Colonic mucosa (tissue), 4 donors: ENCODE measurements at regions not wholly inside any gene's neighbourhood (a gene's known extent, or its start where the extent isn't known, plus 50 kb on each side); places are given as distances from the start of the nearest gene placed in this dataset.

ENCODE experiments used
- DNase-seq: peaks from one replicate; pipeline ENCODE4 v3.0.0-alpha.2; 2020
- H3K27ac ChIP-seq: fragments of 200-600 bp; one replicate; pipeline ENCODE4 v1.8.0; 2021
- H3K27me3 ChIP-seq: fragments of 200-600 bp; one replicate; pipeline ENCODE4 v1.8.0; 2021
- H3K36me3 ChIP-seq: fragments of 200-600 bp; one replicate; pipeline ENCODE4 v1.8.0; 2021
- H3K4me1 ChIP-seq: fragments of 200-600 bp; one replicate; pipeline ENCODE4 v1.8.0; 2021; ENCODE audit warnings: mild to moderate bottlenecking
- H3K4me3 ChIP-seq: fragments of 200-600 bp; one replicate; pipeline ENCODE4 v1.8.0; 2021
- H3K9ac ChIP-seq, 2 donors: one replicate each; pipeline ENCODE4 v1.7.0; 2013; ENCODE audit warnings: control low read depth in 2 of 2, low read depth in 2 of 2, low read length in 2 of 2
- H3K9me3 ChIP-seq: fragments of 200-600 bp; one replicate; pipeline ENCODE4 v1.8.0; 2021
- intact Hi-C: fragments of 100-400 bp; cut with DNase I; formaldehyde crosslinking; loops from one replicate; pipeline ENCODE4 v1.14.1; 2022
- TF ChIP-seq, protein P1 (sequence below): fragments of 200-600 bp; IDR thresholded peaks from one replicate; pipeline ENCODE4 v1.8.0; 2022; ENCODE audit warnings: antibody characterized with exemption, mild to moderate bottlenecking
- donor health status: healthy.
- donor health status: DM: no; HTN: no; CAD: no.
- donor health status: DM: no; HTN: no; CAD: no.

DNA sequence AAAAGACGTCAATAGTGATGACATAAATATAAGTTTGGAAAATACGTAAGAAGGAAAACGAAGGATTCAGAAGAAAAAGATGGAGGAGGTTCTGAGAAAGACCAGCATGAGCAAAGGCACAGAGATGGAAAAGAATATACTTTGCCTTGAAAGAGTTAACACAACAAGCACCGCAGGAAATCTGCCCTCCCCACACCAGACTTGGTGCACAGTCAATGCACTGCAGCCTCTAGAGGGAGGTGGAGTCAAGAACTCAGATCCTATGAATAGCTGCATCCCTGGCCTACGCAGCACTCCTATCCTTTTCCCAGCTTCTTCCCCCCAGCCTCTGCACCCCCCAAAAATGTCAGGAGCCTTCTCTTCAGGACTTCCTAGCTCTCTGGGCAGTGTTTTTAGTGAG lies 1370.6 kb upstream of the LRRTM3 start:
- no peak overlapping the region for H3K27ac ChIP-seq
- intact Hi-C loops, result no loop called here
- H3K4me3 ChIP-seq, result no peak overlapping the region
- no peaks in the 10 kb centered on the region for H3K27me3 ChIP-seq
- TF ChIP-seq, protein P1, sequence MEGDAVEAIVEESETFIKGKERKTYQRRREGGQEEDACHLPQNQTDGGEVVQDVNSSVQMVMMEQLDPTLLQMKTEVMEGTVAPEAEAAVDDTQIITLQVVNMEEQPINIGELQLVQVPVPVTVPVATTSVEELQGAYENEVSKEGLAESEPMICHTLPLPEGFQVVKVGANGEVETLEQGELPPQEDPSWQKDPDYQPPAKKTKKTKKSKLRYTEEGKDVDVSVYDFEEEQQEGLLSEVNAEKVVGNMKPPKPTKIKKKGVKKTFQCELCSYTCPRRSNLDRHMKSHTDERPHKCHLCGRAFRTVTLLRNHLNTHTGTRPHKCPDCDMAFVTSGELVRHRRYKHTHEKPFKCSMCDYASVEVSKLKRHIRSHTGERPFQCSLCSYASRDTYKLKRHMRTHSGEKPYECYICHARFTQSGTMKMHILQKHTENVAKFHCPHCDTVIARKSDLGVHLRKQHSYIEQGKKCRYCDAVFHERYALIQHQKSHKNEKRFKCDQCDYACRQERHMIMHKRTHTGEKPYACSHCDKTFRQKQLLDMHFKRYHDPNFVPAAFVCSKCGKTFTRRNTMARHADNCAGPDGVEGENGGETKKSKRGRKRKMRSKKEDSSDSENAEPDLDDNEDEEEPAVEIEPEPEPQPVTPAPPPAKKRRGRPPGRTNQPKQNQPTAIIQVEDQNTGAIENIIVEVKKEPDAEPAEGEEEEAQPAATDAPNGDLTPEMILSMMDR, result no peak
- no peaks in the 10 kb centered on the region for H3K9me3 ChIP-seq
- no peak for DNase-seq
- H3K4me1 ChIP-seq, result no peaks in the 10 kb centered on the region
- no peak overlapping the region for H3K9ac ChIP-seq
- no peaks in the 10 kb centered on the region for H3K36me3 ChIP-seq

DNA sequence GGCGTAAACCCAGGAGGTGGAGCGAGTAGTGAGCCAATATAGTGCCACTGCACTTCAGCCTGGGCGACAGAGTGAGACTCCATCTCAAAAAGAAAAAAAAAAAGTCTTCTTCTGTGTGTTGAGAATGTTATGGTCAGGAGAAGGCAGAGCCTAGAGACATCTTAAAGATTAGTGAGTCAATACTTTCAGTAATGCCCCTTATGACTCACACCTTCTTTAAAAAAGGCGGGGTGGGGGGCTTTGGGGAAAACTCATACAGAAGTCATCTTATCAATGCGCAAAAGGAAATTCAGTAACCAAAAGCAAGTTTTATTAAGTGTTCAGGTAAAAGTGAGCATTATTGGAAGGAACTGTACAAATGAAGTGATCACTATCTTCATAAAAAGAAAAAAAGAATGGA lies 1369.8 kb upstream of the LRRTM3 start:
- Histone ChIP-seq H3K9me3 (no peaks in the 10 kb centered on the region), H3K27me3 (no peaks in the 10 kb centered on the region), H3K4me3 (no peak overlapping the region), H3K4me1 (no peaks in the 10 kb centered on the region), H3K36me3 (no peaks in the 10 kb centered on the region), H3K27ac (no peak overlapping the region), H3K9ac (no peak overlapping the region)
- TF ChIP-seq, protein P1, result no peak
- intact Hi-C loops, result no loop called here
- no peak for DNase-seq

DNA sequence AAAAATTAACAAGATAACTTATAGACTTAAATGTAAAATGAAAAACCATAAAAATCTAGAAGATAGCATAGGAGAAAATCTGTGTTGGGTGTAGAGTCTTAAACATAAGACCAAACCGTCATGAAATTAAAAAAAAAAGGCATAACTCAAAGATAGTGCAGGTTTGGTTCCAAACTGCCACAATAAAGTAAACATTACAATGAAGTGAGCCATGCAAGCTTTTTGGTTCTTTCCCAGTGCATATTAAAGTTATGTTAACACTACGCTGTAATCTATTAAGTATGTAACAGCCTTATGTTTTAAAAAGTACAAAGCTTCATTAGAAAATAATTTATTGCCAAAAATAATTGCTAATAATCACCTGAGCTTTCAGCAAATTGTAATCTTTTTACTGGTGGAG lies 1366.5 kb upstream of the LRRTM3 start:
- DNase-seq, result no peak
- intact Hi-C loops, result no loop called here

GRCh38 chr10:65565246-65565645 lies 1360.6 kb upstream of the LRRTM3 start:
- no peaks in the 10 kb centered on the region for H3K36me3 ChIP-seq
- intact Hi-C loops, result no loop called here
- H3K27ac ChIP-seq, result no peak overlapping the region
- TF ChIP-seq, protein P1, result no peak
- H3K9ac ChIP-seq, result no peak overlapping the region
- H3K4me3 ChIP-seq, result no peak overlapping the region
- DNase-seq, result no peak
- no peaks in the 10 kb centered on the region for H3K27me3 ChIP-seq
- no peaks in the 10 kb centered on the region for H3K9me3 ChIP-seq
- H3K4me1 ChIP-seq, result no peaks in the 10 kb centered on the region

More for the DNA sequence above, 1366.5 kb upstream of the LRRTM3 start:
- Histone ChIP-seq H3K4me1 (no peaks in the 10 kb centered on the region), H3K9me3 (no peaks in the 10 kb centered on the region), H3K36me3 (no peaks in the 10 kb centered on the region), H3K4me3 (no peak overlapping the region), H3K27me3 (no peaks in the 10 kb centered on the region), H3K9ac (no peak overlapping the region), H3K27ac (no peak overlapping the region)
- TF ChIP-seq, protein P1, result no peak

DNA sequence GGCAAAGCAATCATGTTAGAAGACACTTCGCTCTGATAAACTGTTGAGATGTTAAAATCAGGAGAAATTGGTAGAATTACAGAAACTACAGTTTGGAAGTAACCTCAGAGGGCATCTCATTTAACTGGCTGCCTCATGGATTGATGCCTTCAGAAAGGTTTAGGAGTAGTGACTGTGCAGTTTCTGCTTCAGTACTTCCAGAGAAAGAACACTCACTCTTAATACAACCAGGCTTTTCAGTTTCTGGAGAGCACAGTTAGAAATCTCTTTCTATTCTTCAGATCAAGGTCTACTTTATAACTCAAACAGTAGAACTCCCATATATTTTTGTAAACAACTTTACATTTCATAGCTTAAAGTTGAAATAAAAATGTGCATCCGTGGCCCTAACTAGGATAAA lies 1358.9 kb upstream of the LRRTM3 start:
- Histone ChIP-seq H3K9me3 (no peaks in the 10 kb centered on the region), H3K4me3 (no peak overlapping the region), H3K27ac (no peak overlapping the region), H3K27me3 (no peaks in the 10 kb centered on the region), H3K9ac (no peak overlapping the region), H3K4me1 (no peaks in the 10 kb centered on the region), H3K36me3 (no peaks in the 10 kb centered on the region)
- intact Hi-C loops, result no loop called here
- no peak for DNase-seq
- TF ChIP-seq, protein P1, result no peak
